Endothelial cell of umbilical vein (primary cell): ENCODE measurements at regions not wholly inside any gene's neighbourhood (a gene's known extent, or its start where the extent isn't known, plus 50 kb on each side); places are given as distances from the start of the nearest gene placed in this dataset.

Source experiments
- BruUV-seq: library from RNA; stranded (reverse); fragments of 400-500 nt; replicated peaks from 2 replicates; lab custom pipeline; 2021; lab: Mats Ljungman, UMichigan
- CTCF ChIA-PET: fragments of 300-600, 350-600 bp; sonication (Branson Sonifier 250); formaldehyde crosslinking; loops from one replicate; lab custom pipeline; 2021; ENCODE audit warnings: antibody characterized with exemption, inconsistent platforms; lab: Charles Lee
- POLR2A ChIA-PET: fragments of 300-600, 350-600 bp; sonication (Branson Sonifier 250); formaldehyde crosslinking; loops from one replicate; lab custom pipeline; 2021; ENCODE audit warnings: antibody characterized with exemption, inconsistent platforms; lab: Charles Lee
- DNase-seq: peaks from one replicate; pipeline ENCODE4 v3.0.0-alpha.2; 2011; ENCODE audit warnings: low read depth, low spot score
- FAIRE-seq: peaks from 2 replicates; lab custom pipeline; 2011; peaks lifted over from hg19 to GRCh38; lab: Jason Lieb, UNC
- H2AFZ ChIP-seq: 2 replicates; pipeline ENCODE4 v1.6.0; 2012; ENCODE audit warnings: low read depth, low read length, control low read depth, inconsistent platforms
- H3K27ac ChIP-seq: 2 replicates; pipeline ENCODE4 v1.5.1; 2011; ENCODE audit warnings: low read depth, mild to moderate bottlenecking, control low read depth, low read length, moderate library complexity; ENCODE audit not compliant: insufficient read depth
- H3K27me3 ChIP-seq, 2 experiments: 2 replicates each; pipeline versions ENCODE4 v1.6.0 to v1.6.1; 2011; ENCODE audit warnings: low read length in 2 of 2, mixed read lengths in 1 of 2; ENCODE audit not compliant: control insufficient read depth in 2 of 2, insufficient read depth in 2 of 2
- H3K36me3 ChIP-seq, 2 experiments: 2 replicates in 1 of 2; 3 replicates in 1 of 2; pipeline ENCODE4 v1.5.1; 2011; ENCODE audit warnings: low read length in 2 of 2, mild to moderate bottlenecking in 1 of 2, moderate library complexity in 1 of 2; ENCODE audit not compliant: control insufficient read depth in 2 of 2, insufficient read depth in 2 of 2; ENCODE audit errors: extremely low read depth in 1 of 2
- H3K4me1 ChIP-seq: 3 replicates; pipeline ENCODE4 v1.5.1; 2011; ENCODE audit warnings: mild to moderate bottlenecking, low read length; ENCODE audit not compliant: control insufficient read depth, insufficient read depth; ENCODE audit errors: extremely low read depth
- H3K4me2 ChIP-seq: 2 replicates; pipeline ENCODE4 v1.6.1; 2011; ENCODE audit warnings: low read length, control low read depth, mixed read lengths; ENCODE audit not compliant: insufficient read depth
- H3K4me3 ChIP-seq, 3 experiments: fragments of 200-600 bp in 1 of 3; sonication (generic), shearing (Covaris generic) in 1 of 3; replicated peaks in 1 of 3; 2 replicates each; pipeline ENCODE4 v1.5.1; 2011 to 2016; ENCODE audit warnings: control low read depth in 3 of 3, low read length in 3 of 3, mild to moderate bottlenecking in 2 of 3, inconsistent platforms in 1 of 3, low read depth in 1 of 3, moderate library complexity in 1 of 3; ENCODE audit not compliant: insufficient read depth in 1 of 3
- H3K79me2 ChIP-seq: 2 replicates; pipeline ENCODE4 v1.6.0; 2012; ENCODE audit warnings: low read length, inconsistent platforms; ENCODE audit not compliant: control insufficient read depth, insufficient read depth
- H3K9ac ChIP-seq: replicated peaks from 2 replicates; pipeline ENCODE3; 2011; ENCODE audit warnings: low read length, control low read depth; ENCODE audit not compliant: insufficient read depth; ENCODE audit errors: extremely low read depth
- H3K9me1 ChIP-seq: replicated peaks from 3 replicates; pipeline ENCODE4 v1.6.0; 2011; ENCODE audit warnings: mild to moderate bottlenecking, low read length; ENCODE audit not compliant: control insufficient read depth, insufficient read depth; ENCODE audit errors: extremely low read depth
- H3K9me3 ChIP-seq: replicated peaks from 2 replicates; pipeline ENCODE4 v1.5.1; 2012; ENCODE audit warnings: low read length, inconsistent platforms; ENCODE audit not compliant: control insufficient read depth, insufficient read depth
- H4K20me1 ChIP-seq: replicated peaks from 2 replicates; pipeline ENCODE3; 2011; ENCODE audit warnings: mild to moderate bottlenecking, low read length; ENCODE audit not compliant: control insufficient read depth, insufficient read depth; ENCODE audit errors: extremely low read depth
- EZH2 ChIP-seq: IDR thresholded peaks from 2 replicates; pipeline ENCODE4 v1.6.1; 2012; ENCODE audit warnings: borderline replicate concordance, low read depth, mild to moderate bottlenecking, moderate library complexity, low read length, inconsistent platforms; ENCODE audit not compliant: severe bottlenecking
- FOS ChIP-seq: IDR thresholded peaks from 2 replicates; pipeline ENCODE4 v1.6.1; 2011; ENCODE audit warnings: mild to moderate bottlenecking, low read length, moderate library complexity, borderline replicate concordance; ENCODE audit not compliant: insufficient read depth
- GATA2 ChIP-seq: IDR thresholded peaks from 2 replicates; pipeline ENCODE4 v1.7.0; 2011; ENCODE audit warnings: low read depth, mild to moderate bottlenecking, moderate library complexity, mixed read lengths, low read length; ENCODE audit not compliant: insufficient read length, insufficient read depth
- JUN ChIP-seq: IDR thresholded peaks from 2 replicates; pipeline ENCODE4 v1.6.1; 2011; ENCODE audit warnings: borderline replicate concordance, low read depth; ENCODE audit not compliant: insufficient read length, insufficient read depth
- MYC ChIP-seq: IDR thresholded peaks from one replicate; pipeline ENCODE4 v1.6.1; 2011; ENCODE audit warnings: mild to moderate bottlenecking, low read depth, low read length
- POLR2A ChIP-seq: IDR thresholded peaks from 2 replicates; pipeline ENCODE4 v1.6.1; 2012; ENCODE audit warnings: low read depth, mild to moderate bottlenecking, control low read depth, low read length
- POLR2AphosphoS5 ChIP-seq: IDR thresholded peaks from 2 replicates; pipeline ENCODE4 v1.6.1; 2012; ENCODE audit warnings: low read depth, mild to moderate bottlenecking, control low read depth, low read length, moderate library complexity; ENCODE audit not compliant: insufficient read depth
- dilution Hi-C: fragments of 300-500 bp; cut with MboI; formaldehyde crosslinking; loops from one replicate; pipeline ENCODE4 v1.15.0; 2019; ENCODE audit warnings: low sequenced_read_pairs; ENCODE audit not compliant: extremely low pct_ligation_motif_present
- intact Hi-C: fragments of 100-400 bp; cut with micrococcal nuclease; formaldehyde crosslinking; loops from one replicate; pipeline ENCODE4 v1.10.0; 2022
- TF ChIP-seq, protein P1 (sequence below): IDR thresholded peaks from 2 replicates; pipeline ENCODE4 v1.6.1; 2011; ENCODE audit not compliant: insufficient read depth, insufficient read length
- TF ChIP-seq, protein P2 (sequence below), 2 donors: IDR thresholded peaks; 1 replicate in 1 of 2; 2 replicates in 1 of 2; pipeline ENCODE4 v1.5.1; 2011; ENCODE audit warnings: low read length in 2 of 2, mild to moderate bottlenecking in 2 of 2, moderate library complexity in 2 of 2, control low read depth in 1 of 2, inconsistent platforms in 1 of 2, low read depth in 1 of 2; ENCODE audit not compliant: insufficient read depth in 1 of 2; ENCODE audit errors: extremely low read depth in 1 of 2

DNA sequence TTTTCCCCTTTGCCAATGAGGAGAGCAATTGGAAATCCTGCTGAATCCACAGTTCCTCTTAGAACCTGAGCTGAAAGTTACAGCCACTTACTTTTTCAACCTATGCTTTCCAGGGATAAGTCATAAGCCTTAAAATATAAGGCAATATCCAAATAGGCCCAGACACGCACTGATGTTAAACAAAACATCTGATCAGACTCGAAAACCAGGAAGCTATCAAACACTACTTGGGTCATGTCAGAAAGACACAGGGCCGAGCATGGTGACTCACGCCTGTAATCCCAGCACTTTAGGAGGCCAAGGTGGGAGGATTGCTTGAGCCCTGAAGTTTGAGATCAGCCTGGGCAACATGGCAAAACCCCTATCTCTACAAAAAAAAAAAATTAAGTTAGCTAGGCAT lies 192.1 kb downstream of the SP3 start:
- POLR2A ChIA-PET, result no interaction called here

More for the DNA sequence above, 192.1 kb downstream of the SP3 start:
- dilution Hi-C loops (no loop called here), intact Hi-C loops (no loop called here)
- Histone ChIP-seq H3K27me3 (no peaks in the 10 kb centered on the region), H4K20me1 (no peaks in the 10 kb centered on the region), H3K9ac (no peak overlapping the region), H2AFZ (no peak overlapping the region), H3K9me3 (no peaks in the 10 kb centered on the region), H3K4me3 (no peak overlapping the region), H3K27ac (no peak overlapping the region), H3K4me1 (no peaks in the 10 kb centered on the region), H3K9me1 (no peaks in the 10 kb centered on the region), H3K36me3 (no peaks in the 10 kb centered on the region), H3K4me2 (no peak overlapping the region), H3K79me2 (no peaks in the 10 kb centered on the region)
- TF ChIP-seq, protein P1, sequence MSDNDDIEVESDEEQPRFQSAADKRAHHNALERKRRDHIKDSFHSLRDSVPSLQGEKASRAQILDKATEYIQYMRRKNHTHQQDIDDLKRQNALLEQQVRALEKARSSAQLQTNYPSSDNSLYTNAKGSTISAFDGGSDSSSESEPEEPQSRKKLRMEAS, result no peak
- TF ChIP-seq FOS, result no peak
- no peak for TF ChIP-seq GATA2
- no peak for TF ChIP-seq EZH2
- TF ChIP-seq MYC, result no peak
- no peak for TF ChIP-seq POLR2AphosphoS5
- TF ChIP-seq, protein P2, sequence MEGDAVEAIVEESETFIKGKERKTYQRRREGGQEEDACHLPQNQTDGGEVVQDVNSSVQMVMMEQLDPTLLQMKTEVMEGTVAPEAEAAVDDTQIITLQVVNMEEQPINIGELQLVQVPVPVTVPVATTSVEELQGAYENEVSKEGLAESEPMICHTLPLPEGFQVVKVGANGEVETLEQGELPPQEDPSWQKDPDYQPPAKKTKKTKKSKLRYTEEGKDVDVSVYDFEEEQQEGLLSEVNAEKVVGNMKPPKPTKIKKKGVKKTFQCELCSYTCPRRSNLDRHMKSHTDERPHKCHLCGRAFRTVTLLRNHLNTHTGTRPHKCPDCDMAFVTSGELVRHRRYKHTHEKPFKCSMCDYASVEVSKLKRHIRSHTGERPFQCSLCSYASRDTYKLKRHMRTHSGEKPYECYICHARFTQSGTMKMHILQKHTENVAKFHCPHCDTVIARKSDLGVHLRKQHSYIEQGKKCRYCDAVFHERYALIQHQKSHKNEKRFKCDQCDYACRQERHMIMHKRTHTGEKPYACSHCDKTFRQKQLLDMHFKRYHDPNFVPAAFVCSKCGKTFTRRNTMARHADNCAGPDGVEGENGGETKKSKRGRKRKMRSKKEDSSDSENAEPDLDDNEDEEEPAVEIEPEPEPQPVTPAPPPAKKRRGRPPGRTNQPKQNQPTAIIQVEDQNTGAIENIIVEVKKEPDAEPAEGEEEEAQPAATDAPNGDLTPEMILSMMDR (IDR thresholded peaks at IDR 0.05; ENCODE audit: extremely low read depth in 1 of 2, insufficient read depth in 1 of 2, low read depth in 1 of 2, low read length in 2 of 2), result no peak
- TF ChIP-seq POLR2A, result no peak
- TF ChIP-seq JUN, result no peak
- no TSS peak for BruUV-seq
- no peak for DNase-seq
- CTCF ChIA-PET, result no interaction called here
- FAIRE-seq, result no peak
